GM20000 (cell line): ENCODE measurements at regions not wholly inside any gene's neighbourhood (a gene's known extent, or its start where the extent isn't known, plus 50 kb on each side); places are given as distances from the start of the nearest gene placed in this dataset.

Experiments
- DNase-seq: peaks from one replicate; pipeline ENCODE4 v3.0.0; 2012; ENCODE audit warnings: low spot score
- TF ChIP-seq, protein P1 (sequence below): IDR thresholded peaks from 2 replicates; pipeline ENCODE4 v1.5.1; 2012; ENCODE audit warnings: mild to moderate bottlenecking, control low read depth; ENCODE audit errors: extremely low read depth, missing control alignments

DNA sequence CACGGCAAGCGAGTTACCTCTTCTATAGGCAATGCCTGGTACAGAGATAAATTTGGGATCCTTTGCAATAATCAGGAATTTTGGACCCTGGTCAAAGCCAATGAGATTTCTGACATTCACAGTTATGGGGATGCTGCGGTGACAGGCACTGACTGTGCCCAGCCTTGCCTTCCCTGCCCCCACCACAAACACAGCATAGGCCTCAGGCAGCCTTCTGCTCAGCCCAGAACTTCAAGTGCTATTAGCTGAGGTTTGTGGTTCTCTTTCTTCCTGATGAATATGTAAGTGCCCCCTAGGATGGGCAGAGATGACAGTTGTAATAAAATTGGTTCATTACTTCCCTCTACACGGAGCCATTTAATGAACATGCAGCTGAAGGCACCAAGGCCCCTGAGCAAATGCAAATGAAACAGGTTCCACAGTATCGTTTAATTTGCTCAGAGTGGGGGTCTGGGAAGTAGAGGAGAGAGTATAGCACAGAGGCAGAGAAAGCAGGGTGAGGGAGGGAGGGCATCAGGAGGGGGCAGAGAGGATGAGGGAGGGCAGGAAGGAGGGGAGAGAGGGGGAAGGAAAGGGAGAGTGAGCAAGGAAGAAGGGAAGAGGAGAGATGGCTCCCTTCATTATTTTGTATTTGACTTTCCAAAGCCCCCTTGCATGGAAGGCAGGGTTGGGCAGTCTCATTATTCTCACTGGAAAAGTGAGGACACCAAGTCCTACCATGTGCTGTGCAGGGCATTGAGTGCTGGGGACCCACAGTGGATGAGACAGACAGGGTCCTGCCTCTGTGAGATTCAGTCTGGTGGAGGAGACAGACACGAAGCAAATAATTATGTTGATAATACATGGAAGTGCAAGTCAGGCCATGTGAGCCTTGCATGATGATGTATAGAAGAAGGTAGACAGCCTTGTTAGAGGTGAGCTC, 513.0 kb downstream of the PTPRU start:
- TF ChIP-seq, protein P1, sequence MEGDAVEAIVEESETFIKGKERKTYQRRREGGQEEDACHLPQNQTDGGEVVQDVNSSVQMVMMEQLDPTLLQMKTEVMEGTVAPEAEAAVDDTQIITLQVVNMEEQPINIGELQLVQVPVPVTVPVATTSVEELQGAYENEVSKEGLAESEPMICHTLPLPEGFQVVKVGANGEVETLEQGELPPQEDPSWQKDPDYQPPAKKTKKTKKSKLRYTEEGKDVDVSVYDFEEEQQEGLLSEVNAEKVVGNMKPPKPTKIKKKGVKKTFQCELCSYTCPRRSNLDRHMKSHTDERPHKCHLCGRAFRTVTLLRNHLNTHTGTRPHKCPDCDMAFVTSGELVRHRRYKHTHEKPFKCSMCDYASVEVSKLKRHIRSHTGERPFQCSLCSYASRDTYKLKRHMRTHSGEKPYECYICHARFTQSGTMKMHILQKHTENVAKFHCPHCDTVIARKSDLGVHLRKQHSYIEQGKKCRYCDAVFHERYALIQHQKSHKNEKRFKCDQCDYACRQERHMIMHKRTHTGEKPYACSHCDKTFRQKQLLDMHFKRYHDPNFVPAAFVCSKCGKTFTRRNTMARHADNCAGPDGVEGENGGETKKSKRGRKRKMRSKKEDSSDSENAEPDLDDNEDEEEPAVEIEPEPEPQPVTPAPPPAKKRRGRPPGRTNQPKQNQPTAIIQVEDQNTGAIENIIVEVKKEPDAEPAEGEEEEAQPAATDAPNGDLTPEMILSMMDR, result no peak
- DNase-seq, result no peak

DNA sequence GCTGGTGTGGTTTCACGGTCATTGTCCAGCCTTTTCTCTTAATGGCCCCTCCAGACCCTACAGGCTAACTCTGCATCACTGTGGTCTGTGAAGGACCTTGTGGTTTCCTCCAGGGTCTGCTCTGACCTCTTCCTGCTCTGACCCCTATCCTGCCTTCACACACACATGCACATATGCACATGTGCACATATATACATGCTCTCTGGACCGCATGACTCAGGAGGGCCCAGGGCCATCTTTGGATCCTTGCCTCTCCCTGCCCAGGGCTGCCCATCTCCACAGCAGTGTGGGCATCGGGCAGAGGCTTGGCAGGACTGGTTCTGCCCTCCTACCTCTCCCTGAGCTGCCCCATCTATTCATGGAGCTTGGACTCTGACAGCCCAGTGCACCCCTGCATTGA, 510.9 kb downstream of the PTPRU start:
- DNase-seq, result no peak
- TF ChIP-seq, protein P1, result no peak

DNA sequence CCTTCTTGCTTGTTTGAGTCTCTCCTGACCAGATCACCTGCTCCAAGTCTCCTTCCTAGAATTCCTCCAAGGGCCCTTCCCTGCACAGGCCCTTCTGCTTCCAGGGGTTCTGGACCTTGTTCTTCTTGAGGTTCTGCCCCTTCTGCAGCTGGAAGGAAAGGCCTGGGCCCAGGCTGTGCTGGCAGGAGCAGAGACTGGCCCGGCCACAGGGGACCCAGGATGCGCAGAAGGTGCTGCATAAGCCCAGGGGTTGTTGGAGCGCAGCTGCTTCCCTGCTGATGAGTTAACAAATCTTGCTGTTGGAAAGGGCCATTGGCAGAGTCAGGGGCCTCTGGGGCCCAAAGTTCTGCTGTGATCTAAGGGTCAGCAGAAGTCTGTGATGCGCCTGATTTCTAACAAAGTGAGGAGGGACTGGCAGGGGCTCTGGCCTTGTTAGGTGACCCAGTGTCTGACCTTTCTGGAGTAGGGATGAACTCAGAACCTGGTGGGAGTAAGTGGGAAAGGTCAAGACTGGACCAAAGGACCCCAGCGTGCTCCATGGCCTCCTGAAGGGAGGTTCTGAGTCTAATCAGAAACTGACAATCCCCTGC, 509.8 kb downstream of the PTPRU start:
- TF ChIP-seq, protein P1, result no peak
- DNase-seq, result no peak

DNA sequence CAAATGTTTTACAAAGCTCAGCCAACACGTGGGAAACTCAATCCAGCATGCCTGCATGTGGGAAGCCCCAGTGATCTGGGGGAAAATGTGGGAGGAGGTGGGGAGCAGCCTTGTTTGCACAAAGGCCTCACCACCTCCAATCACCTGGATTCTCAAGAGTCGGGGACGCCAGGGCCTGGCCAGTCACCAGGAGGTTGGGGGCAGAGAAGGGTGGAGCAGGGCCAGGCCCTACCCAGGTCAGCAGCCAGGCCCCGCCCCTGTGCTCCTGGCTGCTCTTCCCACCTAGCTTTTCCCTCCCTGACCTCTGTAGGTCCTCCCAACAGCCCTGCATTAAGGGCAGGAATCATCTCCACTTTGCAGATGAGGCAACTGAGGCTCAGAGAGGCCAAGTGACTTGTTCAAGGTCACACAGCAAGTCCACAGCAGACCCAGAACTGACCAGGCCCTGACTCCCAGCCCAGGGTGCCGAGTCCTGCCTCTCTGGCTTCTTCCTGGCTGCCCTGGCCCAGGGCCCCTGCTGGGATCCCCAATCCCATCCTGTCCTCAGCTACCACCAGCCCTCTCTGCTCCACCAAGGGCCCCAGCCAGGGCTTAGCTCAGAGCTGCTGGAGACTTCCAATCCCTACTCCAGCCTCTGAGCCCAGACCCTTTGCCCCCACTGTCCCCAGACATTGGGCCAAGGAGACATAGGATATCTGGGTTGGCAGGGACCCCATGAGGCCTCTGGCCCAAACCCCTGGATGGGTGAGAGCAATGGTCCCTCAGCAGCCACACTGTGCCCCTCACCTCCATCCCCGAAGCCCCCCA, 508.6 kb downstream of the PTPRU start:
- TF ChIP-seq, protein P1, result no peak
- DNase-seq, result no peak

DNA sequence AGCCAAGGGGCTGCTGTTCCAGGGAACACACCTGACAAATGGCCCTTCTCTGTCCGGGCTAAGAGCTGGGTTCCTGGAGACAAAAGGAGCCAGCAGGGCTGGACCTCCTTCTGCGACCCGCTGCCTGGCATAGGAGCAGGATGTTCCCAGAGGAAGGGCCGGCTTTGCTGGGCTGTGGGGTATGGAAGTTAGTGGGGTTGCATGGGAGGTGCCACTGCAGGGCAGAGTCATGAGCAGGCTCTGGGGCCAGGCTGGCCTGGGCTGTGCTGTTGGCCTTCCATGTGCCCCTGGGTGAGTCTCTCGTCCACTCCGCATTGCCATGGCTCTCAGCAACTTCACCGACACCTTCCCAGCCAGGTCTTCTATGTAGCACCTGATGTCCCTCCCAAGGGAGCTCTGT, 507.6 kb downstream of the PTPRU start:
- TF ChIP-seq, protein P1, result no peak
- no peak for DNase-seq

DNA sequence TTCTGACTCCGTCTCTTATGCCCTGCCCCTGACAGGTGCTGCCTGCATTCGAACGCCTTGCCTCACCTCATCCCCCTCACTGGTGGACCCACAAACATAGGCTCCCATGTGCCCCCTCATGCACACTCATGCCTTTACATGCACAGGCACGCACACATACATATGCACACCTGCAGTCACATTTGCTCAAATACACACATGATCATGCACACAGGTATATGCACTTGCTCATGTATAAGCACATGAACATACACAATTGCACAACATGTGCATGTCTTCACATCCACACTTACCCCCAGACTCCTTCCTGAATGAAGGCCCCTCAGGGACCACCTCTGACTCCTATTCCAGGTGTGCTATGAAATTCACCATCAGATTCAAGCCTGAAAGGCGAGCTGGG, 506.9 kb downstream of the PTPRU start:
- no peak for DNase-seq
- TF ChIP-seq, protein P1, result no peak
